ENCODE measurements at regions not wholly inside any gene's neighbourhood (a gene's known extent, or its start where the extent isn't known, plus 50 kb on each side); places are given as distances from the start of the nearest gene placed in this dataset.

DNA sequence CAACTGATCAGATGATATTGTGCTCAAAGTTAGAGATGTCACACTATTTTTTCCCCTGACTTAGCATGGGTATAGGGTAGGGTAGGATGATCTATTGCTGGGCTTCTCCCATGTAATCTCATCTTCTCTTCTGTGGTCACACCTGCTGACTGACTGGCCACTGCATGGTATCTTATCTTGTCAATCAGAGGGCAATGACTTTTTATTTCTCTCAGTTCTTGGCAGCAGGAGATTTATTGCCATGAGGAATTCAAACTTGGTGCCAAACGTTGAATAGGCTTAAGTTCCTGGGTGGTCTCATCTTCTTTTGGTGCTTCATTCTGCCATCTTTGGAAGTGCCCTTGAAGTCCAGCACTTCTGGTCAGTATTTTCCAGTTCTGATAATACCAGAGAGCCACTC, 226.4 kb upstream of the POGK start:
- TF ChIP-seq CTCF (IDR thresholded peaks at IDR 0.05 in 2 of 3, conservative IDR thresholded peaks at IDR 0.05 in 1 of 3; ENCODE audit: borderline replicate concordance in 1 of 3, insufficient read depth in 1 of 3, low read depth in 2 of 3, low read length in 2 of 3) (no peak), ZNF274 (IDR thresholded peaks at IDR 0.05; ENCODE audit: low read depth, low read length) (no peak), EZH2 (IDR thresholded peaks at IDR 0.05) (no peak), POLR2A (IDR thresholded peaks at IDR 0.05; ENCODE audit: borderline replicate concordance, extremely low read depth, insufficient read depth, insufficient read length) (no peak), POLR2AphosphoS5 (IDR thresholded peaks at IDR 0.05; ENCODE audit: low read depth, low read length) (no peak), ELF1 (IDR thresholded peaks at IDR 0.05; ENCODE audit: borderline replicate concordance, low read depth) (no peak), EZH2phosphoT487 (IDR thresholded peaks at IDR 0.05; ENCODE audit: borderline replicate concordance) (no peak), CEBPB (IDR thresholded peaks at IDR 0.05; ENCODE audit: low read depth) (no peak), FOSL1 (IDR thresholded peaks at IDR 0.05; ENCODE audit: low read depth) (no peak), ZBTB33 (IDR thresholded peaks at IDR 0.05; ENCODE audit: extremely low read depth, insufficient replicate concordance, low read length) (no peak), RAD21 (IDR thresholded peaks at IDR 0.05; ENCODE audit: low read depth) (no peak)
- TF ChIP-seq, protein P1, sequence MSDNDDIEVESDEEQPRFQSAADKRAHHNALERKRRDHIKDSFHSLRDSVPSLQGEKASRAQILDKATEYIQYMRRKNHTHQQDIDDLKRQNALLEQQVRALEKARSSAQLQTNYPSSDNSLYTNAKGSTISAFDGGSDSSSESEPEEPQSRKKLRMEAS (IDR thresholded peaks at IDR 0.05): no peak
